GM12872 (cell line): ENCODE measurements at regions not wholly inside any gene's neighbourhood (a gene's known extent, or its start where the extent isn't known, plus 50 kb on each side); places are given as distances from the start of the nearest gene placed in this dataset.

Source experiments
- TF ChIP-seq, protein P1 (sequence below): IDR thresholded peaks from 3 replicates; pipeline ENCODE4 v1.5.1; 2011; ENCODE audit warnings: low read depth, mild to moderate bottlenecking, low read length, moderate library complexity; ENCODE audit not compliant: insufficient read depth

DNA sequence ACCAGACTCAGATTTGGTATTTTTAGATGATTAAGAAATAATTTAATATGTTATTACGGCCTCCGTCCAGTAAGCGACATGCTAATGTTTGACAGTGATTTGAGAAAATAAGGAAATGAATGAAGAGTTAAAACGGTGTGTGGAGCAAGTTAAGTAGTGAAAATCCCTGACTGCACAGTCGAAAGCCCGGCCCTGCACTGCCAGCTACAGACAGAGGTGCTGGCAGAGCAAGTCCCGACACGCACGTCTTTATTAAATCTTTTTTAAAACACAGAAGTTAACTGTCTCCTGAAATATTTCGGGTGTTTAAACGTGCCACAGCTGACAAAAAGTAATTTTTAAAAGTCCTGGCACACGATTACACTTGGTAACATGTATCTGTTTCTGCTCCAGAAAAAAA lies 293.4 kb upstream of the RNF32 start:
- TF ChIP-seq, protein P1, sequence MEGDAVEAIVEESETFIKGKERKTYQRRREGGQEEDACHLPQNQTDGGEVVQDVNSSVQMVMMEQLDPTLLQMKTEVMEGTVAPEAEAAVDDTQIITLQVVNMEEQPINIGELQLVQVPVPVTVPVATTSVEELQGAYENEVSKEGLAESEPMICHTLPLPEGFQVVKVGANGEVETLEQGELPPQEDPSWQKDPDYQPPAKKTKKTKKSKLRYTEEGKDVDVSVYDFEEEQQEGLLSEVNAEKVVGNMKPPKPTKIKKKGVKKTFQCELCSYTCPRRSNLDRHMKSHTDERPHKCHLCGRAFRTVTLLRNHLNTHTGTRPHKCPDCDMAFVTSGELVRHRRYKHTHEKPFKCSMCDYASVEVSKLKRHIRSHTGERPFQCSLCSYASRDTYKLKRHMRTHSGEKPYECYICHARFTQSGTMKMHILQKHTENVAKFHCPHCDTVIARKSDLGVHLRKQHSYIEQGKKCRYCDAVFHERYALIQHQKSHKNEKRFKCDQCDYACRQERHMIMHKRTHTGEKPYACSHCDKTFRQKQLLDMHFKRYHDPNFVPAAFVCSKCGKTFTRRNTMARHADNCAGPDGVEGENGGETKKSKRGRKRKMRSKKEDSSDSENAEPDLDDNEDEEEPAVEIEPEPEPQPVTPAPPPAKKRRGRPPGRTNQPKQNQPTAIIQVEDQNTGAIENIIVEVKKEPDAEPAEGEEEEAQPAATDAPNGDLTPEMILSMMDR: no peak

DNA sequence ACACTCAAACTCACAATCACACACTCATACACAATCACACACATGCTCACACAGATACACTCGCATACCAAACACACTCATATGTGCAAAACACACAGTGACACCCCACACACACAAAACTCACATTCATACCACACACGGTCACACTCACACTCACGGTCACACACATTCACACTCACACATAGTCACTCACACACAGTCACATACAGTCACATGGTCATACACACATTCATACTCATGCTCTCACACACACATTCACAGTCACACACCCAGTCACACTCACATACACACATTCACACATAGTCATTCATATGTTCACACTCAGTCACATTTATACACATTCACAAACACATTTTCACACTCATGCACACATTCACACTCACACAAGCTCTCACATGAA lies 296.0 kb upstream of the RNF32 start:
- TF ChIP-seq, protein P1: no peak

DNA sequence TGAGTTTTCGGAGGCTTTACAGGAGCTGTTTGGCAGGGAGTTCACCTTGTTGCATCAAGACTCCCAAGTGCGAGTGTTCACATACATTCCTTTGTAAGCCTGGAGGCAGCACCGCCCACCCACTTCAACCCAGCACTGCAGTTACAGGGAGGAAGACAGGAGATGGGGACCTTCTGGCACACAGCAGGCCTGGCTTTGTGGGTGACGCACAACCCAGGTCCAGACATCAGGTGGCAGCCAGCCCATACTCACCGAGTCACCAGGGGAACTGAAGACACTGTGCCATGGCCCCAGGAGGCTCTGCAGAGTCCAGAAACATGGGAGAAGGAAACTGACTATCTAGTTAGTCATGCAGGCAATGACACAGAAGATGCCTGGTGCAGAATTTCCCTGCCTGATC lies 305.9 kb upstream of the RNF32 start:
- TF ChIP-seq, protein P1: no peak

DNA sequence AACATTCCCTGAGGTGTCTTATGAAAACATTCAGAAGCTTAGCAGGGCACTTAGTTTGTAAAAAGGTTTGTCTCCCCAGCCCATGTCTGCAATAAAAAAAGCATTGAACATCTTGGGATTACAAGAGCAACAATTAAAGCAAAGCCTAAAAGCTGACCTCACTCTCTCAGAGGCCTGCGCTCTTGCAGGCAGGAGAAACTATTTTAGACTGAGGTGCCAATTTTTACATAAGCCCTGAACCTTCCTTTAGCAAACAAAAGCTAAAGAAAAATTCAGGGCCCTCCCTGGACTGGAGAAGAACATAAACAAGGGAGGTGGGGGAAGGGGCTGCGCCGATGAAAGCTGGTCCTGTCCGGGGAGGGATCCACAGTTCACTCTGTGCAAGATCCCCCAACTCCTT lies 312.7 kb upstream of the RNF32 start:
- TF ChIP-seq, protein P1: no peak

DNA sequence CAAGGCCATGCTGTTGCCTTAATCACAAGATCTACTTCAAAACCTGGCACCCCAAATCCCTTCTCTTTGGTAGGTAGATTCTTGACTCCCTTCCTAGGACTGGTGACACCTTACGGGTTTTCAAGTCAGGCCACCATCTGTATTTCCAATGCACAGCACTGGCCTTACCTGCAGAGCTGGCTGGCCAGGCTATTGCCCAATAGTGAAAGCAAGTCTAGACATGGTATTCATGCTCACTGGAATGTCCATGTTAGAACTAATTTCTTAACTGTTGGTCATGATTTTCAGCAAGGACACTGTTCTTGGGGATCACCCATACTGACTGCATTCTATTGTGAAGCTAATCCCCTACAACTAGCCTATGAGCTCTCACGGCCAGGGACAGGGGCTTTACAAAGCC lies 313.1 kb upstream of the RNF32 start:
- TF ChIP-seq, protein P1: no peak

DNA sequence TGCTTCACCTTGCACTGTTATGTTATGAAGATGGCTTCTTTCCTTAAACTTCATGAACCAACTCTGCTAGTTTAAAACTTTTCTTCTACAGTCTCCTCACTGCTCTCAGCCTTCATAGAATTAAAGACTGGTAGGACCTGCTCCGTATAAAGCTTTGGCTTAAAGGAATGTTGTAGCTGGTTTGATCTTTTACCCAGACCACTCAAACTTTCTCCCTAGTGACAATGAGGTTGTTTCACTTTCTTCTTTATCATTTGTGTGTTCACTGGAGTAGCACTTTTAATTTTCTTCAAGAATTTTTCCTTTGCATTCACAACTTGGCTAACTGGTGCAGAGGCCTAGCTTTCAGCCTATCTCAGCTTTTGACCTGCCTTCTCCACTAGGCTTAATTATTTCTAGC lies 316.4 kb upstream of the RNF32 start:
- TF ChIP-seq, protein P1: no peak

DNA sequence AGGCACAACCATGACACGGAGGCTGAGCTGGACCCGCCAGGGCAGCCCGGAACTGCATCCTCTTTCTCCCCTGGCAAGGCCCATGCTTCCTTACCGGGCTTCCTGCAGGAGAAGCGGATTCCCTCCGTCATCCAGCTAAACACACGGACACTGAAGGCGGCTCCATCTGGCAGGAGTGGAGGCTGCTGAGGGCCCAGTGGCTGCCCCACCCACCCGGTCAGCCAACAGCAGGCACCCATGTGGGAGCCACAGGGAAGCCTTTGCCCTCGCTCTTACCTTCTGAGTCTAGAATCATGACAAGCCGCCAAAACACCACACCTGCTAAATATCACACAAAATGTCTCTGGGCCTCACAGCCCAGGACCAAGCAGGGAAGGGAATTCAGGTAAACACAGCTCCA lies 321.6 kb upstream of the RNF32 start:
- TF ChIP-seq, protein P1: no peak

DNA sequence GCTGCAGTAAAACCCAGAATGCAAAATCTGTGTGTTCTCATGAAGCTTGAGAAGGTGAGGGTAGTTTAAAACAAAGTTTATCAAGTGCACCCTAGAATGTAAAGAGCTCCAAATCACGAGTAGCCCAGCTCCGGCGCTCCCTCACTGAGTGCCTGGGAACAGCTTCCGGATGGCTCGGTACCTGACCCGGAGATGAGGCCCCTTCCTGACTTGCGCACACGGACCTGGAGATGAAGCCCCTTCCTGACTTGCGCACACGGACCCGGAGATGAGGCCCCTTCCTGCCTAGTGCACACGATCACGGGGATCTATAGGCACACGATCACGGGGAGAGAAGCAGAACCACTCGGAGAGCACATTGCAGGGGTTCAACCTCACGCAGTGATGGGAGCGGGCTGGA lies 322.1 kb upstream of the RNF32 start:
- TF ChIP-seq, protein P1: no peak
